CD4-positive, alpha-beta T cell treated with Interleukin-2 at 100 ng/mL for 4 hours (primary cell): ENCODE measurements at regions not wholly inside any gene's neighbourhood (a gene's known extent, or its start where the extent isn't known, plus 50 kb on each side); places are given as distances from the start of the nearest gene placed in this dataset.

Experiments
- DNase-seq: peaks from one replicate; pipeline ENCODE4 v3.0.0-alpha.2; 2020; ENCODE audit warnings: low spot score

GRCh38 chr14:34348592-34348991 is 113.4 kb downstream of the SPTSSA start:
- no peak for DNase-seq

GRCh38 chr14:34347683-34348082 is 114.4 kb downstream of the SPTSSA start:
- no peak for DNase-seq

GRCh38 chr14:34345718-34346465 is 116.1 kb downstream of the SPTSSA start:
- DNase-seq, result no peak

GRCh38 chr14:34344318-34344717 is 117.7 kb downstream of the SPTSSA start:
- DNase-seq, result no peak

GRCh38 chr14:34340025-34340625 is 121.9 kb downstream of the SPTSSA start:
- no peak for DNase-seq

GRCh38 chr14:34338056-34338455 is 124.0 kb downstream of the SPTSSA start:
- DNase-seq, result no peak

GRCh38 chr14:34336501-34336900 is 125.5 kb downstream of the SPTSSA start:
- no peak for DNase-seq

GRCh38 chr14:34335968-34336367 is 126.1 kb downstream of the SPTSSA start:
- no peak for DNase-seq

- DNase-seq, result no peak
These were observed 127.7 kb downstream of the SPTSSA start for GRCh38 chr14:34334329-34334728.

GRCh38 chr14:34331728-34332623 is 130.1 kb downstream of the SPTSSA start:
- peak; percentile 60 for DNase-seq

- no peak for DNase-seq
These were observed 131.2 kb downstream of the SPTSSA start for GRCh38 chr14:34330846-34331245.

- no peak for DNase-seq
These were observed 132.7 kb downstream of the SPTSSA start for GRCh38 chr14:34329301-34329700.

- DNase-seq, result no peak
These were observed 133.9 kb downstream of the SPTSSA start for GRCh38 chr14:34328178-34328577.

- no peak for DNase-seq
These were observed 136.5 kb downstream of the SPTSSA start for GRCh38 chr14:34325493-34325892.

GRCh38 chr14:34324363-34324795 is 137.7 kb downstream of the SPTSSA start:
- DNase-seq, result peak; percentile 52

GRCh38 chr14:34322940-34323418 is 139.1 kb downstream of the SPTSSA start:
- peak; percentile 71 for DNase-seq

- DNase-seq, result no peak
These were observed 142.9 kb downstream of the SPTSSA start for GRCh38 chr14:34319140-34319539.

- DNase-seq, result no peak
These were observed 144.0 kb downstream of the SPTSSA start for GRCh38 chr14:34318014-34318413.

- DNase-seq, result no peak
These were observed 151.3 kb downstream of the SPTSSA start for GRCh38 chr14:34310724-34311123.

GRCh38 chr14:34303811-34304210 is 158.2 kb downstream of the SPTSSA start:
- DNase-seq, result no peak

GRCh38 chr14:34302654-34303053 is 159.4 kb downstream of the SPTSSA start:
- no peak for DNase-seq

- peak; percentile 31 for DNase-seq
These were observed 160.9 kb downstream of the SPTSSA start for GRCh38 chr14:34300882-34301734.
